Astrocyte of the cerebellum (primary cell): ENCODE measurements at regions not wholly inside any gene's neighbourhood (a gene's known extent, or its start where the extent isn't known, plus 50 kb on each side); places are given as distances from the start of the nearest gene placed in this dataset.

Experiments
- DNase-seq: peaks from one replicate; pipeline ENCODE4 v3.0.0-alpha.2; 2011; ENCODE audit warnings: low read depth
- H3K4me3 ChIP-seq: 2 replicates; pipeline ENCODE4 v1.5.1; 2011; ENCODE audit warnings: mild to moderate bottlenecking, low read depth, low read length, moderate library complexity
- in situ Hi-C: cut with HindIII; loops from 2 replicates; pipeline ENCODE4 v1.10.0; 2017; ENCODE audit warnings: low sequenced_read_pairs
- TF ChIP-seq, protein P1 (sequence below): IDR thresholded peaks from 2 replicates; pipeline ENCODE4 v1.5.1; 2012; ENCODE audit warnings: low read length, low read depth, moderate library complexity, mild to moderate bottlenecking; ENCODE audit errors: missing control alignments

DNA sequence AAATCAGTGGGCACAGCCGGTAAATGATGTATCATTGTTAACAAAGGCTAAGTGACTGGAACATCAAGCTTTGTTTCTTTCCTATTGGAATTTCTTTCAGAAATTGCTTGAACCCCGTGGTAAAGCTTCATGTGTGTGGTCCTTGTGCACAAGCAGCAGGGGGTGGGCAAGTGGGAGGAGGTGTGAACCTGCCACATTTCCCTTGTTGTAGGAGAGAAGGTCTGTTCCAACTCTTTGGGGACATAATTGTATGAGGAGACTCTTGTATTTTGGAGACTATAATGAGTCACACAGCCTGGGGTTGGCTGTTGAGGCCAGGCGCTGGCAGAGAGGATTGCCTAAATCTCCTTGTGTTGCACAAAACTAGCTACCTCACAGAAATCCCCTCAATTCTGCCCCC, 620.5 kb downstream of the IRX1 start:
- H3K4me3 ChIP-seq, result no peak overlapping the region
- TF ChIP-seq, protein P1, sequence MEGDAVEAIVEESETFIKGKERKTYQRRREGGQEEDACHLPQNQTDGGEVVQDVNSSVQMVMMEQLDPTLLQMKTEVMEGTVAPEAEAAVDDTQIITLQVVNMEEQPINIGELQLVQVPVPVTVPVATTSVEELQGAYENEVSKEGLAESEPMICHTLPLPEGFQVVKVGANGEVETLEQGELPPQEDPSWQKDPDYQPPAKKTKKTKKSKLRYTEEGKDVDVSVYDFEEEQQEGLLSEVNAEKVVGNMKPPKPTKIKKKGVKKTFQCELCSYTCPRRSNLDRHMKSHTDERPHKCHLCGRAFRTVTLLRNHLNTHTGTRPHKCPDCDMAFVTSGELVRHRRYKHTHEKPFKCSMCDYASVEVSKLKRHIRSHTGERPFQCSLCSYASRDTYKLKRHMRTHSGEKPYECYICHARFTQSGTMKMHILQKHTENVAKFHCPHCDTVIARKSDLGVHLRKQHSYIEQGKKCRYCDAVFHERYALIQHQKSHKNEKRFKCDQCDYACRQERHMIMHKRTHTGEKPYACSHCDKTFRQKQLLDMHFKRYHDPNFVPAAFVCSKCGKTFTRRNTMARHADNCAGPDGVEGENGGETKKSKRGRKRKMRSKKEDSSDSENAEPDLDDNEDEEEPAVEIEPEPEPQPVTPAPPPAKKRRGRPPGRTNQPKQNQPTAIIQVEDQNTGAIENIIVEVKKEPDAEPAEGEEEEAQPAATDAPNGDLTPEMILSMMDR, result no peak
- DNase-seq, result no peak
- in situ Hi-C loops, result no loop called here

DNA sequence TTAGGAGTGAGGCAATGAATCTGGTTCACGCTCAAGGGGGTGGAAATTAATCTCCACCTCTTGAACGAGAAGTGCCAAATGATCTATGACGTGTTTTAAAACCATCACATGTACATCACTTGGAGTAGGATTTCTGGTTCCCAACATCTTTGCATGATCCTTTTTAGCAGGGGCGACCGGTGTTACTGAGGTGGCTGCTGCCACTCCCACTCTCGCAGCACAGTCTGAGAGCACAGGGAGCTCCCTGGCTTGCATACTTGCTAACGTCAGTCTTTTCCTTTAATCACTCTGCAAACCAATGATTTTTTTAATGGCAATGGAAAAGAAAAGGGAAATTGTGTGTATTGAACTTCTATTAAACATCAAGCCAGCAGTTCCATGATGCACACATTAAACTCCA, 624.4 kb downstream of the IRX1 start:
- TF ChIP-seq, protein P1, result no peak
- in situ Hi-C loops, result no loop called here
- no peak overlapping the region for H3K4me3 ChIP-seq
- DNase-seq, result no peak

DNA sequence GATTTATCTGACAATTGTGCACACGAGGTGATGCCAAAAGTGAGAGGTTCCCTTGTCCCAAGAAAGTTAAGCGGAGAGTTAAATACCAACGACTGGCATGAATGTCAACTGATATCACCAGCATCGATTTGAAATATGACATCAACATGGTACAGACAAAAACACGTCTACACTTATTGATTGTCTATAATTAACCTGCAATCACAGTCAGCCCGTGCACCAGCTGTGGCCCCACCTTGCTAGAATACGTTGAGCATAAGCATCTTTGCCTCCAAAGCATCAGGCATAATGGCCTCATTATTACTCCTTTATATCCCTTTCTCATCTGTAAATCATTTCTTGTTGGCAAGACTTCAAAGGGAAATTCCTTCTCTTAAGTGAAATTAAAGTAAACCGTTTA, 625.4 kb downstream of the IRX1 start:
- no peak overlapping the region for H3K4me3 ChIP-seq
- in situ Hi-C loops, result no loop called here
- no peak for DNase-seq
- TF ChIP-seq, protein P1, result no peak

DNA sequence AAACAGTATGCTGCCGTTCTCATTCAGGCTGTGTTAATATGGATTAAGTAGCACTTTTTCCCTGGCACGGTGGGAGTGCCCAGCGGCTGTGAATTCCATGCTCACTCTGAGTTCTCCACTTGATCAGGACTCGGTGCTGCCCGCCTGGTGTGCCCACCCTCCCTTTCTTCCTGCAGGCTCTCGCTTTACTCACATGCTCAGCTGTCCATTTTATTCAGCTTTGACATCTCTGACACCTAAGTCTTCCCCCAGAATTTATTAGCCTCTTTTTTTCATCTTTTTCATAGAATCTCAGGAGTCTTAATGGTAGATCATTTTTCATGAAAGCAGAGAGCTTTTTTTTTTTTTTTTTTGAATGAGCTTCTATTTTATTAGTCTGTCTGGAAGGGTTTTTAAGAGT, 626.5 kb downstream of the IRX1 start:
- TF ChIP-seq, protein P1, result no peak
- H3K4me3 ChIP-seq, result no peak overlapping the region
- in situ Hi-C loops, result no loop called here
- no peak for DNase-seq

DNA sequence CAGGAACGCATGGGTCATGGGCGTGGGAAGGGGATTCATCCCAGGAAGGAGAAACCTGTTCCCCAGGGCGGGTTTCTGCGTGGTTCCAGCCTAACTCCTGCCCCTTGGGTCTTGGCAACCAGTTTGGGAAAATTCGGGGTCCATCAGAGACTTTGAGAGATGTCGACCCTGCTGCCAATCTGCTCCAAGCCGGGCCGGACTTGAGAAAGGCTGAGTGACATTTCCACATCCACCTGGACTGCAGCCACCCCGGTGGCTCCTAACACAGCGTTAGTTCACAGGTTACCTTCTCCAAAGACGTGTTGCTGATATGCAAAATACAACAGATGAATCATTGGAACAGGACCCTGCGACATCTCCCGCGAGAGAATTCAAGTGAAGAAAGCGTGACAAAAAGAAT, 627.2 kb downstream of the IRX1 start:
- no peak for DNase-seq
- in situ Hi-C loops, result no loop called here
- TF ChIP-seq, protein P1, result no peak
- H3K4me3 ChIP-seq, result no peak overlapping the region

DNA sequence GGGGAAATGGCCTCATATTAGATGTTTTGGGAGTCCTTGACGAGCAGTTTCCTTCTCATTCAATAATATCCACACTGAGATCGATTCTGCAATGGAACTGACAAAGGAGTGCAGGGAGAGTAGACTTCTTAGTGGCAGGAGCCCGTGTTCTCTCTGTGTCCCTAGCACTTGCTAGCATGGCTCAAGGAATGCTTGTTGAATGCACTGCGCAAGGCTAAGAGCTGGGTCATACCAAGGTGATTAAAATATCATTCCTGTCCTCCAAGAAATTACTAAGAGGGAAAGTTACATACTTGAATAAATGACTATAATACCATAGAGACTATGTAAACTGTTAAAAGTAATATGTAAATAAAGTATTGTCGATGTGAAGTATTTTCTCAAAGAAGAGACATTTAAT, 630.1 kb downstream of the IRX1 start:
- TF ChIP-seq, protein P1, result no peak
- in situ Hi-C loops, result no loop called here
- no peak for DNase-seq
- H3K4me3 ChIP-seq, result no peak overlapping the region

DNA sequence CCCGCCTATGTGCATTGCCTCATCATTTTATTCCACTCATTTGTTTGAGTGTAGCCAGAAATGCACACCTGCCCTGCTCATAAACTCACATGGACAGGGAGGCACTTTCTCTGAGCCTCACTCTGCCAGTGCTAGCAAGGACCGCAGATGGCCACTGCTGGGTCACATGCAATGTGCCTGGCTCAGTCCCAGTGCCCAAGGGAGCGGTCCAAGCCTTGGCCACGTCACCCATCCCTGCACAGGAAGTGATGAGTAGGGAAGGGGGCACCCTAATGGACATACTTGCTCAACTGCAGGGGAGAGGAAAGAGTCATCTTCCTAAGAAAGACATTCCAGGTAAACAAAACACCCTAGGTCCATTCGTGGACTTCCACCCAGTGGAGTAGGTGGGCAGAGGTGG, 630.9 kb downstream of the IRX1 start:
- no peak for DNase-seq
- TF ChIP-seq, protein P1, result no peak
- in situ Hi-C loops, result no loop called here
- no peak overlapping the region for H3K4me3 ChIP-seq
